ENCODE measurements at regions not wholly inside any gene's neighbourhood (a gene's known extent, or its start where the extent isn't known, plus 50 kb on each side); places are given as distances from the start of the nearest gene placed in this dataset.

- TF ChIP-seq TAF1 (IDR thresholded peaks at IDR 0.05; ENCODE audit: low read depth, low read length) (no peak), POLR2AphosphoS5 (IDR thresholded peaks at IDR 0.05; ENCODE audit: low read depth, low read length) (no peak), SPI1 (IDR thresholded peaks at IDR 0.05; ENCODE audit: low read depth, low read length) (no peak), POLR2A (IDR thresholded peaks at IDR 0.05; ENCODE audit: low read depth, low read length) (no peak), PAX5 (IDR thresholded peaks at IDR 0.05; ENCODE audit: insufficient read depth, low read length, severe bottlenecking) (no peak)
Measured at GRCh38 chrX:45664727-45665290, 464.1 kb upstream of the DIPK2B start.
